ENCODE measurements at regions not wholly inside any gene's neighbourhood (a gene's known extent, or its start where the extent isn't known, plus 50 kb on each side); places are given as distances from the start of the nearest gene placed in this dataset.
"Not testable (repeated sequence)": the region's sequence is repeated elsewhere in the genome, so short reads cannot be mapped to it uniquely, and the experiment has no call there.

DNA sequence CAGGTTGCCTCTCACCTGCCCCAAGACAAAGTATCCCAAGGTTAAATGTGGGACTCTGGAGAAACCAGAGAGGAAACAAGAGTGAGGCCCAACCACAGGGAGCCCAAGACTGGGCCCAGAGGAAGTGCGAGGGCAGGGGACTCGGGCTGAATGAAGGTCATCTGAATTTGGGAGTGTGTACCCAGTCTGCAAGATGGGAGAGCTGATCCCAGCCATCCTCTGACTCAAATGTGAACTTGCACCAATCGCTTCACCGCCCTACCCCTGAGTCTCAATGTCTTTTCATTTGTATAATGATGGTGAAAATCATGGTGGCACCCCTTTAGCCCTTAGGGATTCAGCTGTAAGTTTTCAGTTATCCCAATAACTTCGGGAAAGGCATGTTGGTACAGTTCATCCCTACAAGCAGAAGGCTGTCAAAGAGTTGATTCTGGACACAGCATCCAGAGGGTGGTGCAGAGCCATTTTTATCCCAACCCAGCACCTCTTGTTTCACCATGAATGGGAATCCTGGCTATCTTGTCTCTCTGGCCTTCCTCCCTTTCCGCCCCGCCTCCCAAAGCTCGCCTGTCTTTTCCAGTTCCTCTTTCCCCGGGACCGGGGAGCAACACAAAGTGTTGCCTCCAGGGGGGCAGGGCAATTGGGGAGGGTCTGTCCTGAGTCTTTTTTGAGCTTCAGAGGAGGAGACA is 123.4 kb downstream of the NUFIP1 start:
- Histone ChIP-seq H3K4me1 (ENCODE audit: insufficient read depth) (no peaks in the 10 kb centered on the region), H3K36me3 (ENCODE audit: insufficient read depth) (no peaks in the 10 kb centered on the region), H3K4me3 (ENCODE audit: low read depth, low read length) (no peak overlapping the region), H3K27ac (ENCODE audit: low read depth) (no peak overlapping the region)
- DNase-seq (ENCODE audit: extremely low spot score): no peak
- WGBS: 76% methylated on average over 10 of the region's 10 CpGs

GRCh38 chr13:44863641-44864040 is 125.6 kb downstream of the NUFIP1 start:
- not testable (repeated sequence) for H3K4me3 ChIP-seq (ENCODE audit: low read depth, low read length); H3K36me3 ChIP-seq (ENCODE audit: insufficient read depth); DNase-seq (ENCODE audit: extremely low spot score); H3K27ac ChIP-seq (ENCODE audit: low read depth); H3K4me1 ChIP-seq (ENCODE audit: insufficient read depth)

GRCh38 chr13:44860454-44860853 is 128.8 kb downstream of the NUFIP1 start:
- no peak for DNase-seq (ENCODE audit: extremely low spot score)
- H3K27ac ChIP-seq (ENCODE audit: low read depth): no peak overlapping the region
- H3K4me3 ChIP-seq (ENCODE audit: low read depth, low read length): no peak overlapping the region
- H3K4me1 ChIP-seq (ENCODE audit: insufficient read depth): no peaks in the 10 kb centered on the region
- H3K36me3 ChIP-seq (ENCODE audit: insufficient read depth): no peaks in the 10 kb centered on the region
- WGBS: 71% methylated on average over 2 of the region's 2 CpGs

DNA sequence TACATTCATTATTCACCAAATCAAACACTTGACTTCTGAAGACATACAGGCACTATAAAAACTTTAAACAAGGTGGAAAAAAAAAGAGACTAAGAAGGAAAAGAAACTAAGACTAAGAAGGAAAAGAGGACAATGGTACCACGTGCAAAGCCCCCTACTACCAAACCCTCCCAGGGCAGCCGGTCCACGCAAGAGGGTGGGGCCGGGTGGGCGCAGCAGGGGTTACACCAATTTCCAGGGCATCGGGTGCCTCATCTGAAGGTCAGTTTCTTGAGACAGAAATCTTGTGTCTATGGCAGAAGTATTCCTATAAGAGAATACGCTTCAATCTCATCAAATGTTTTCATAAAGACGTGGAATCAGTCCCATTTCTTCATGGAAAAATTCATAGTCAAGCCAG is 131.5 kb downstream of the NUFIP1 start:
- 89% methylated on average over 8 of the region's 8 CpGs for WGBS
- DNase-seq (ENCODE audit: extremely low spot score): no peak

DNA sequence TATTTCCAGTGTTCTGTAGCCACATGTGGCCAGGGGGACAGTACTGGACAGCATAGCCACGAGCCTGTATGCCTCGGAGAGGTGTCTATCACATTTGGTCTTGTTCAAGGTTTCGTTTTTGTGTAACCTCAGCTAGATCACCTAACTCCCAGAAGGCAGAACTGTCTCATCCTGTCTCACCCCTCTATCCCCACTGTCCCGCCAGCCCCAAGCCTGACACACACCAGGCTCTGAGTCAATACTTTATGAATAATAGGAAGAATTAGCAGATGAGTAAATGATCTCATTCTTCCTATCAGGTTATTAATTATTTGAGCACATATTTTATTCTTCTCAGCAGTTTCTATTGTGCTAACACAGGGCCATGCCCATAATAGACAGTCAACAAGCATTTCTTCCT is 132.2 kb downstream of the NUFIP1 start:
- H3K27ac ChIP-seq (ENCODE audit: low read depth): no peak overlapping the region
- DNase-seq (ENCODE audit: extremely low spot score): no peak
- no peak overlapping the region for H3K4me3 ChIP-seq (ENCODE audit: low read depth, low read length)
- no peaks in the 10 kb centered on the region for H3K4me1 ChIP-seq (ENCODE audit: insufficient read depth)
- H3K36me3 ChIP-seq (ENCODE audit: insufficient read depth): no peaks in the 10 kb centered on the region
- WGBS: 86% methylated on average over 4 of the region's 4 CpGs

More for the DNA sequence above, 131.5 kb downstream of the NUFIP1 start:
- H3K36me3 ChIP-seq (ENCODE audit: insufficient read depth): no peaks in the 10 kb centered on the region
- H3K4me1 ChIP-seq (ENCODE audit: insufficient read depth): no peaks in the 10 kb centered on the region
- H3K27ac ChIP-seq (ENCODE audit: low read depth): no peak overlapping the region
- H3K4me3 ChIP-seq (ENCODE audit: low read depth, low read length): no peak overlapping the region

GRCh38 chr13:44855860-44856259 is 133.4 kb downstream of the NUFIP1 start:
- no peak for DNase-seq (ENCODE audit: extremely low spot score)
- WGBS: 83% methylated on average over 4 of the region's 4 CpGs

DNA sequence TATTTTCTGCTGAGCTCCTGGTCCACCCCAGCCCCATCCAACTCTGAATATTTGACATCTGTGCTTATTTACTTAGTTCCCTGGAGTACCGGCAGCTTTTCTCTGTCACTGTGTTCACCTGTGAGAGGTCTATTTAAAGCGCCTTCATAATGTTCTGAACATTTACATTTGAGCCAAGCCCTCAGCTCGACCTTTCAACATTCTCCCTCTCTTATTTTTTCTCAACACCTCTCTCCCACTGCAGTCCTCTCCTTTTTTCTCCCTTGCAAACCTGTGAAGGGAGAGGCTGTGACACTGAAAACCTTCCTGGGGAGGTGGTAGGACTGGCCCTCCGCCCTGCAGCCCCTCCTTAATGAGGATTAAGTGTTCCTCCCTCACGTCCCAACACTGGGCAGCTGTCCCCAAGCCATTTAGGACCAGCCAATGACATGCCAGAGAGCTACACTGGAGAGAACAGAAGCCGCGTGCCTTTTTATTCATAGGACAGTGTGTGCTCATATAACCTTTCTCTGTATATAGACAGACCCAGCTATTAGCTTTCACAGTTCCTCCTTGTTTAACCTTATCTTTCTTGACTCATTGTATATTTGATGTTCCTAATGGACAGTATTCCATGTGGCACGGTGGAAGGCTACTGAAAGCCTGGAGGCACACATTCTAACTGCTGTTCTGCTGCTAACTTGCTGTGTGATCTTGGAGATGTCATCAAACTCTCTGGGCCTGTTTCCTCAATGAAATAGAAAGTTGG is 134.8 kb downstream of the NUFIP1 start:
- peak; percentile 39 for DNase-seq (ENCODE audit: extremely low spot score)
- no peaks in the 10 kb centered on the region for H3K36me3 ChIP-seq (ENCODE audit: insufficient read depth)
- 48% methylated on average over 8 of the region's 8 CpGs for WGBS
- H3K4me1 ChIP-seq (ENCODE audit: insufficient read depth): no peaks in the 10 kb centered on the region
- no peak overlapping the region for H3K4me3 ChIP-seq (ENCODE audit: low read depth, low read length)
- H3K27ac ChIP-seq (ENCODE audit: low read depth): no peak overlapping the region

More at GRCh38 chr13:44855860-44856259, 133.4 kb downstream of the NUFIP1 start:
- Histone ChIP-seq H3K27ac (ENCODE audit: low read depth) (no peak overlapping the region), H3K36me3 (ENCODE audit: insufficient read depth) (no peaks in the 10 kb centered on the region), H3K4me1 (ENCODE audit: insufficient read depth) (no peaks in the 10 kb centered on the region), H3K4me3 (ENCODE audit: low read depth, low read length) (no peak overlapping the region)

GRCh38 chr13:44853641-44854040 is 135.6 kb downstream of the NUFIP1 start:
- Histone ChIP-seq H3K27ac (ENCODE audit: low read depth) (no peak overlapping the region), H3K36me3 (ENCODE audit: insufficient read depth) (no peaks in the 10 kb centered on the region), H3K4me1 (ENCODE audit: insufficient read depth) (no peaks in the 10 kb centered on the region), H3K4me3 (ENCODE audit: low read depth, low read length) (no peak overlapping the region)
- 60% methylated on average over 3 of the region's 3 CpGs for WGBS
- peak; percentile 31 for DNase-seq (ENCODE audit: extremely low spot score)

- peak; percentile 54 for DNase-seq (ENCODE audit: extremely low spot score)
- Histone ChIP-seq H3K4me3 (ENCODE audit: low read depth, low read length) (no peak overlapping the region), H3K4me1 (ENCODE audit: insufficient read depth) (no peaks in the 10 kb centered on the region), H3K27ac (ENCODE audit: low read depth) (no peak overlapping the region), H3K36me3 (ENCODE audit: insufficient read depth) (no peaks in the 10 kb centered on the region)
- WGBS: 80% methylated on average over 11 of the region's 11 CpGs
Observed at GRCh38 chr13:44848920-44849676, 140.2 kb downstream of the NUFIP1 start.

- not testable (repeated sequence) for H3K4me3 ChIP-seq (ENCODE audit: low read depth, low read length); H3K36me3 ChIP-seq (ENCODE audit: insufficient read depth); H3K4me1 ChIP-seq (ENCODE audit: insufficient read depth); DNase-seq (ENCODE audit: extremely low spot score); H3K27ac ChIP-seq (ENCODE audit: low read depth)
- 88% methylated on average over 11 of the region's 11 CpGs for WGBS
Observed at GRCh38 chr13:44845281-44846058, 143.8 kb downstream of the NUFIP1 start.

GRCh38 chr13:44844786-44845185 is 144.5 kb downstream of the NUFIP1 start:
- no peaks in the 10 kb centered on the region for H3K36me3 ChIP-seq (ENCODE audit: insufficient read depth)
- H3K4me3 ChIP-seq (ENCODE audit: low read depth, low read length): no peak overlapping the region
- H3K27ac ChIP-seq (ENCODE audit: low read depth): no peak overlapping the region
- DNase-seq (ENCODE audit: extremely low spot score): no peak
- 87% methylated on average over 8 of the region's 8 CpGs for WGBS
- H3K4me1 ChIP-seq (ENCODE audit: insufficient read depth): no peaks in the 10 kb centered on the region

- no peak overlapping the region for H3K27ac ChIP-seq (ENCODE audit: low read depth)
- no peak for DNase-seq (ENCODE audit: extremely low spot score)
Observed at GRCh38 chr13:44843403-44843802, 145.9 kb downstream of the NUFIP1 start.

DNA sequence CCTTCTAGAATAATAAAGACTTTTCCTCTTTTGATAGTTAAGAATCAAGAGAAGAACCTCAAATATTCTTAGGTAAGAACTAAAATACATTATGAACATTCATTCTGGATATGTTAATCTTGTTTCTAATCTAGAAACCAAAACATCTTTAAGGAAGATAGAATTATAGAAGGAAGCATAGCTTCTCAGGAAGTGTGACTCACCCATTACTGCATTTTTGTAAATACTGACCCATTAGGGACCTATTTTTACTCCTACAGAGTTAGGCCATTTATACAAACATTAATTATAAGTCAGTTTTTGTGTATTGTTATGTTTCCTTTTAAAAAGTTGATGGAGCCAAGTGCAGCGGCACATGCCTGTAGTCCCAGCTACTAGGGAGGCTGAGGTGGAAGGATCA is 147.1 kb downstream of the NUFIP1 start:
- Histone ChIP-seq H3K4me3 (ENCODE audit: low read depth, low read length) (no peak overlapping the region), H3K4me1 (ENCODE audit: insufficient read depth) (no peaks in the 10 kb centered on the region), H3K36me3 (ENCODE audit: insufficient read depth) (no peaks in the 10 kb centered on the region), H3K27ac (ENCODE audit: low read depth) (no peak overlapping the region)
- WGBS: 77% methylated on average over 1 of the region's 1 CpG
- DNase-seq (ENCODE audit: extremely low spot score): no peak

More at GRCh38 chr13:44843403-44843802, 145.9 kb downstream of the NUFIP1 start:
- no peak overlapping the region for H3K4me3 ChIP-seq (ENCODE audit: low read depth, low read length)
- WGBS: 97% methylated on average over 1 of the region's 1 CpG
- no peaks in the 10 kb centered on the region for H3K36me3 ChIP-seq (ENCODE audit: insufficient read depth)
- H3K4me1 ChIP-seq (ENCODE audit: insufficient read depth): no peaks in the 10 kb centered on the region

Data from urinary bladder (tissue), 3 donors.